ENCODE measurements at regions not wholly inside any gene's neighbourhood (a gene's known extent, or its start where the extent isn't known, plus 50 kb on each side); places are given as distances from the start of the nearest gene placed in this dataset.

DNA sequence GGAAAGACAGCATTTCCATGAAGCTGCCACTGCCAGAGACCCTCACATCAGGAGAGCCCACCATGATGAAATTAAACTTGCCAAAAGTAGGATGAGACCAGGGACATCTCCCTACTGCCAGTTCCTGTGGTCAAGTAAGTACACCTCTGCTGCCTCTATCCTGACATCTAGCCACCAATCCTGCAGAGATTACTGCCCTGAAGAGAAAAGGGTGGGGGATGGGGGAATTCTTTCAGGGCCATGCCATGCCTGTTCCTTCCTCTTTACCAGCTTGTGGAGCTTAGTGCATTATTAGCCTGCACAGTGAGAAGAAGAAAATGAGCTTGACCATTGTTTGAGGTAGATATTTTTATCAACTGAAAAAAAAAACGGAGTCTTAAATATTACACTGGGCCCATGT is 397.2 kb upstream of the CDH2 start:
- SMC1A ChIA-PET (ENCODE audit: uncharacterized antibody, unreplicated experiment) = no interaction called here
- H3K4me3 ChIP-seq = no peak overlapping the region
- H3K9ac ChIP-seq (ENCODE audit: control insufficient read depth, insufficient read depth, low read length) = no peak overlapping the region
- no peaks in the 10 kb centered on the region for H3K27me3 ChIP-seq (replicated peaks in 1 of 2; ENCODE audit: control insufficient read depth in 2 of 2, insufficient read depth in 2 of 2, low read length in 1 of 2)
- no peaks in the 10 kb centered on the region for H3K4me1 ChIP-seq (ENCODE audit: control insufficient read depth, insufficient read depth, low read length)
- H3K79me2 ChIP-seq (ENCODE audit: control insufficient read depth, insufficient read depth, low read length) = no peaks in the 10 kb centered on the region
- CTCF ChIA-PET = no interaction called here
- intact Hi-C loops (cut with micrococcal nuclease; ENCODE audit: unreplicated experiment) (no loop called here), in situ Hi-C loops (cut with MboI) (no loop called here)
- 0% methylated on average over 1 of the region's 1 CpG for WGBS (ENCODE audit: insufficient coverage, insufficient replicate concordance, low lambda C conversion rate, missing lambda C conversion rate)
- POLR2A ChIA-PET = no interaction called here
- H3K9me3 ChIP-seq (replicated peaks; ENCODE audit: control insufficient read depth, insufficient read depth, low read length) = no peaks in the 10 kb centered on the region
- TF ChIP-seq, protein P1, sequence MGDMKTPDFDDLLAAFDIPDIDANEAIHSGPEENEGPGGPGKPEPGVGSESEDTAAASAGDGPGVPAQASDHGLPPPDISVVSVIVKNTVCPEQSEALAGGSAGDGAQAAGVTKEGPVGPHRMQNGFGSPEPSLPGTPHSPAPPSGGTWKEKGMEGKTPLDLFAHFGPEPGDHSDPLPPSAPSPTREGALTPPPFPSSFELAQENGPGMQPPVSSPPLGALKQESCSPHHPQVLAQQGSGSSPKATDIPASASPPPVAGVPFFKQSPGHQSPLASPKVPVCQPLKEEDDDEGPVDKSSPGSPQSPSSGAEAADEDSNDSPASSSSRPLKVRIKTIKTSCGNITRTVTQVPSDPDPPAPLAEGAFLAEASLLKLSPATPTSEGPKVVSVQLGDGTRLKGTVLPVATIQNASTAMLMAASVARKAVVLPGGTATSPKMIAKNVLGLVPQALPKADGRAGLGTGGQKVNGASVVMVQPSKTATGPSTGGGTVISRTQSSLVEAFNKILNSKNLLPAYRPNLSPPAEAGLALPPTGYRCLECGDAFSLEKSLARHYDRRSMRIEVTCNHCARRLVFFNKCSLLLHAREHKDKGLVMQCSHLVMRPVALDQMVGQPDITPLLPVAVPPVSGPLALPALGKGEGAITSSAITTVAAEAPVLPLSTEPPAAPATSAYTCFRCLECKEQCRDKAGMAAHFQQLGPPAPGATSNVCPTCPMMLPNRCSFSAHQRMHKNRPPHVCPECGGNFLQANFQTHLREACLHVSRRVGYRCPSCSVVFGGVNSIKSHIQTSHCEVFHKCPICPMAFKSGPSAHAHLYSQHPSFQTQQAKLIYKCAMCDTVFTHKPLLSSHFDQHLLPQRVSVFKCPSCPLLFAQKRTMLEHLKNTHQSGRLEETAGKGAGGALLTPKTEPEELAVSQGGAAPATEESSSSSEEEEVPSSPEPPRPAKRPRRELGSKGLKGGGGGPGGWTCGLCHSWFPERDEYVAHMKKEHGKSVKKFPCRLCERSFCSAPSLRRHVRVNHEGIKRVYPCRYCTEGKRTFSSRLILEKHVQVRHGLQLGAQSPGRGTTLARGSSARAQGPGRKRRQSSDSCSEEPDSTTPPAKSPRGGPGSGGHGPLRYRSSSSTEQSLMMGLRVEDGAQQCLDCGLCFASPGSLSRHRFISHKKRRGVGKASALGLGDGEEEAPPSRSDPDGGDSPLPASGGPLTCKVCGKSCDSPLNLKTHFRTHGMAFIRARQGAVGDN (IDR thresholded peaks at IDR 0.05) = no peak
- TF ChIP-seq TCF7 (IDR thresholded peaks at IDR 0.05; ENCODE audit: borderline replicate concordance) (no peak), YY1 (IDR thresholded peaks at IDR 0.05; ENCODE audit: low read depth, low read length) (no peak), KAT2A (conservative IDR thresholded peaks at IDR 0.05; ENCODE audit: control insufficient read depth, low read depth, low read length) (no peak), TAF1 (IDR thresholded peaks at IDR 0.05; ENCODE audit: borderline replicate concordance, low read depth, low read length) (no peak), HCFC1 (IDR thresholded peaks at IDR 0.05; ENCODE audit: low read length) (no peak), SIX5 (IDR thresholded peaks at IDR 0.05; ENCODE audit: low read depth, low read length, severe bottlenecking) (no peak), STAT1 (conservative IDR thresholded peaks at IDR 0.05) (no peak), TCF12 (IDR thresholded peaks at IDR 0.05; ENCODE audit: low read depth, low read length) (no peak), BRCA1 (IDR thresholded peaks at IDR 0.05; ENCODE audit: low read depth, low read length) (no peak), RFX5 (IDR thresholded peaks at IDR 0.05; ENCODE audit: low read depth, low read length) (no peak), NFYB (IDR thresholded peaks at IDR 0.05; ENCODE audit: insufficient read depth, low read depth, low read length) (no peak), PML (IDR thresholded peaks at IDR 0.05; ENCODE audit: low read length) (no peak)
- TF ChIP-seq, protein P2, sequence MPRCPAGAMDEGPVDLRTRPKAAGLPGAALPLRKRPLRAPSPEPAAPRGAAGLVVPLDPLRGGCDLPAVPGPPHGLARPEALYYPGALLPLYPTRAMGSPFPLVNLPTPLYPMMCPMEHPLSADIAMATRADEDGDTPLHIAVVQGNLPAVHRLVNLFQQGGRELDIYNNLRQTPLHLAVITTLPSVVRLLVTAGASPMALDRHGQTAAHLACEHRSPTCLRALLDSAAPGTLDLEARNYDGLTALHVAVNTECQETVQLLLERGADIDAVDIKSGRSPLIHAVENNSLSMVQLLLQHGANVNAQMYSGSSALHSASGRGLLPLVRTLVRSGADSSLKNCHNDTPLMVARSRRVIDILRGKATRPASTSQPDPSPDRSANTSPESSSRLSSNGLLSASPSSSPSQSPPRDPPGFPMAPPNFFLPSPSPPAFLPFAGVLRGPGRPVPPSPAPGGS (IDR thresholded peaks at IDR 0.05; ENCODE audit: borderline replicate concordance, insufficient read depth, low read depth, low read length, poor library complexity, severe bottlenecking) = no peak
- TF ChIP-seq, protein P3, sequence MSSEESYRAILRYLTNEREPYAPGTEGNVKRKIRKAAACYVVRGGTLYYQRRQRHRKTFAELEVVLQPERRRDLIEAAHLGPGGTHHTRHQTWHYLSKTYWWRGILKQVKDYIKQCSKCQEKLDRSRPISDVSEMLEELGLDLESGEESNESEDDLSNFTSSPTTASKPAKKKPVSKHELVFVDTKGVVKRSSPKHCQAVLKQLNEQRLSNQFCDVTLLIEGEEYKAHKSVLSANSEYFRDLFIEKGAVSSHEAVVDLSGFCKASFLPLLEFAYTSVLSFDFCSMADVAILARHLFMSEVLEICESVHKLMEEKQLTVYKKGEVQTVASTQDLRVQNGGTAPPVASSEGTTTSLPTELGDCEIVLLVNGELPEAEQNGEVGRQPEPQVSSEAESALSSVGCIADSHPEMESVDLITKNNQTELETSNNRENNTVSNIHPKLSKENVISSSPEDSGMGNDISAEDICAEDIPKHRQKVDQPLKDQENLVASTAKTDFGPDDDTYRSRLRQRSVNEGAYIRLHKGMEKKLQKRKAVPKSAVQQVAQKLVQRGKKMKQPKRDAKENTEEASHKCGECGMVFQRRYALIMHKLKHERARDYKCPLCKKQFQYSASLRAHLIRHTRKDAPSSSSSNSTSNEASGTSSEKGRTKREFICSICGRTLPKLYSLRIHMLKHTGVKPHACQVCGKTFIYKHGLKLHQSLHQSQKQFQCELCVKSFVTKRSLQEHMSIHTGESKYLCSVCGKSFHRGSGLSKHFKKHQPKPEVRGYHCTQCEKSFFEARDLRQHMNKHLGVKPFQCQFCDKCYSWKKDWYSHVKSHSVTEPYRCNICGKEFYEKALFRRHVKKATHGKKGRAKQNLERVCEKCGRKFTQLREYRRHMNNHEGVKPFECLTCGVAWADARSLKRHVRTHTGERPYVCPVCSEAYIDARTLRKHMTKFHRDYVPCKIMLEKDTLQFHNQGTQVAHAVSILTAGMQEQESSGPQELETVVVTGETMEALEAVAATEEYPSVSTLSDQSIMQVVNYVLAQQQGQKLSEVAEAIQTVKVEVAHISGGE (CRISPR knock-in tag; IDR thresholded peaks at IDR 0.05) = no peak
- TF ChIP-seq, protein P4, sequence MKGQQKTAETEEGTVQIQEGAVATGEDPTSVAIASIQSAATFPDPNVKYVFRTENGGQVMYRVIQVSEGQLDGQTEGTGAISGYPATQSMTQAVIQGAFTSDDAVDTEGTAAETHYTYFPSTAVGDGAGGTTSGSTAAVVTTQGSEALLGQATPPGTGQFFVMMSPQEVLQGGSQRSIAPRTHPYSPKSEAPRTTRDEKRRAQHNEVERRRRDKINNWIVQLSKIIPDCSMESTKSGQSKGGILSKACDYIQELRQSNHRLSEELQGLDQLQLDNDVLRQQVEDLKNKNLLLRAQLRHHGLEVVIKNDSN (IDR thresholded peaks at IDR 0.05; ENCODE audit: borderline replicate concordance, extremely low read length, insufficient read depth, low read depth, low read length) = no peak
- RAD21 ChIA-PET (ENCODE audit: unreplicated experiment) = no interaction called here
- ATAC-seq (no peak), DNase-seq (ENCODE audit: low read depth, low spot score) (no peak), FAIRE-seq (no peak)
- H3K4me2 ChIP-seq (ENCODE audit: control insufficient read depth, insufficient read depth) = no peak overlapping the region
- no peak overlapping the region for H2AFZ ChIP-seq (ENCODE audit: control insufficient read depth, low read depth, low read length)
- no peaks in the 10 kb centered on the region for H4K20me1 ChIP-seq (ENCODE audit: control insufficient read depth, insufficient read depth)
- no peak overlapping the region for H3K27ac ChIP-seq (ENCODE audit: control insufficient read depth, insufficient read depth)
- no peaks in the 10 kb centered on the region for H3K36me3 ChIP-seq (ENCODE audit: control insufficient read depth in 2 of 2, insufficient read depth in 2 of 2, low read length in 1 of 2)
- BruUV-seq (replicated peaks) = no TSS peak
